Panc1 (cell line): ENCODE measurements at regions not wholly inside any gene's neighbourhood (a gene's known extent, or its start where the extent isn't known, plus 50 kb on each side); places are given as distances from the start of the nearest gene placed in this dataset.
"Not testable (repeated sequence)": the region's sequence is repeated elsewhere in the genome, so short reads cannot be mapped to it uniquely, and the experiment has no call there.

Experiments
- ATAC-seq: fragments of 200-7000 bp; cut with Tn5 transposase; 2 replicates; pipeline ENCODE4 v1.9.1; 2020; ENCODE audit warnings: mild to moderate bottlenecking, moderate library complexity
- BruUV-seq: library from RNA; stranded (reverse); fragments of 400-500 nt; replicated peaks from 2 replicates; lab custom pipeline; 2021; lab: Mats Ljungman, UMichigan
- CTCF ChIA-PET: fragments of 300-600 bp; sonication (Branson Sonifier 250); formaldehyde crosslinking; loops from one replicate; lab custom pipeline; 2022; ENCODE audit warnings: antibody characterized with exemption; lab: Charles Lee
- POLR2A ChIA-PET: fragments of 300-600 bp; sonication (Branson Sonifier 250); formaldehyde crosslinking; loops from one replicate; lab custom pipeline; 2022; ENCODE audit warnings: antibody characterized with exemption; lab: Charles Lee
- DNase-seq: peaks from one replicate; pipeline ENCODE4 v3.0.0-alpha.2; 2010; ENCODE audit warnings: low read depth, low spot score
- H3K27ac ChIP-seq: 2 replicates; pipeline ENCODE4 v1.5.1; 2011; ENCODE audit warnings: mild to moderate bottlenecking, low read length, inconsistent platforms
- H3K27me3 ChIP-seq: fragments of 200-500 bp; sonication (Bioruptor generic); 2 replicates; pipeline ENCODE4 v1.6.0; 2014; ENCODE audit warnings: low read length, inconsistent platforms; ENCODE audit not compliant: control insufficient read depth, insufficient read depth
- H3K36me3 ChIP-seq: fragments of 200-500 bp; sonication (Bioruptor generic); 2 replicates; pipeline ENCODE4 v1.5.1; 2014; ENCODE audit warnings: inconsistent platforms, mild to moderate bottlenecking, low read length, moderate library complexity; ENCODE audit not compliant: control insufficient read depth, insufficient read depth
- H3K4me1 ChIP-seq: 2 replicates; pipeline ENCODE4 v1.5.1; 2011; ENCODE audit warnings: inconsistent platforms, mild to moderate bottlenecking, low read length, moderate library complexity; ENCODE audit not compliant: control insufficient read depth, insufficient read depth
- H3K4me3 ChIP-seq, 2 experiments: 2 replicates each; pipeline ENCODE4 v1.5.1; 2011 to 2012; ENCODE audit warnings: low read depth in 2 of 2, low read length in 2 of 2, mild to moderate bottlenecking in 2 of 2, inconsistent platforms in 1 of 2, moderate library complexity in 1 of 2
- H3K9me3 ChIP-seq: fragments of 200-500 bp; sonication (Bioruptor generic); 2 replicates; pipeline ENCODE4 v1.5.1; 2014; ENCODE audit warnings: low read depth, mild to moderate bottlenecking, inconsistent platforms, low read length, moderate library complexity; ENCODE audit not compliant: control insufficient read depth, insufficient read depth
- CTCF ChIP-seq: fragments of 450-650 bp; IDR thresholded peaks from 2 replicates; pipeline ENCODE4 v1.5.1; 2017; ENCODE audit warnings: mild to moderate bottlenecking
- POLR2AphosphoS5 ChIP-seq: IDR thresholded peaks from 2 replicates; pipeline ENCODE4 v1.6.1; 2012; ENCODE audit warnings: mild to moderate bottlenecking, low read depth, low read length, moderate library complexity
- REST ChIP-seq, 2 experiments: IDR thresholded peaks; 2 replicates each; pipeline ENCODE4 v1.6.1; 2011 to 2012; ENCODE audit warnings: low read depth in 2 of 2, control low read depth in 1 of 2, low read length in 1 of 2, mild to moderate bottlenecking in 1 of 2, moderate library complexity in 1 of 2; ENCODE audit not compliant: insufficient read depth in 1 of 2
- SIN3A ChIP-seq: IDR thresholded peaks from 2 replicates; pipeline ENCODE4 v1.6.1; 2012; ENCODE audit warnings: low read depth, mild to moderate bottlenecking, low read length, moderate library complexity, borderline replicate concordance; ENCODE audit not compliant: insufficient read depth
- TCF7L2 ChIP-seq: IDR thresholded peaks from 2 replicates; pipeline ENCODE4 v1.6.1; 2011; ENCODE audit warnings: mild to moderate bottlenecking, low read depth, low read length, inconsistent platforms
- in situ Hi-C: cut with HindIII; loops from 2 replicates; pipeline ENCODE4 v1.10.0; 2016; ENCODE audit warnings: low sequenced_read_pairs, low pct_unique_long_range_greater_than_20kb
- intact Hi-C: fragments of 100-400 bp; cut with micrococcal nuclease; formaldehyde crosslinking; loops from one replicate; pipeline ENCODE4 v1.10.0; 2022; ENCODE audit not compliant: unreplicated experiment

DNA sequence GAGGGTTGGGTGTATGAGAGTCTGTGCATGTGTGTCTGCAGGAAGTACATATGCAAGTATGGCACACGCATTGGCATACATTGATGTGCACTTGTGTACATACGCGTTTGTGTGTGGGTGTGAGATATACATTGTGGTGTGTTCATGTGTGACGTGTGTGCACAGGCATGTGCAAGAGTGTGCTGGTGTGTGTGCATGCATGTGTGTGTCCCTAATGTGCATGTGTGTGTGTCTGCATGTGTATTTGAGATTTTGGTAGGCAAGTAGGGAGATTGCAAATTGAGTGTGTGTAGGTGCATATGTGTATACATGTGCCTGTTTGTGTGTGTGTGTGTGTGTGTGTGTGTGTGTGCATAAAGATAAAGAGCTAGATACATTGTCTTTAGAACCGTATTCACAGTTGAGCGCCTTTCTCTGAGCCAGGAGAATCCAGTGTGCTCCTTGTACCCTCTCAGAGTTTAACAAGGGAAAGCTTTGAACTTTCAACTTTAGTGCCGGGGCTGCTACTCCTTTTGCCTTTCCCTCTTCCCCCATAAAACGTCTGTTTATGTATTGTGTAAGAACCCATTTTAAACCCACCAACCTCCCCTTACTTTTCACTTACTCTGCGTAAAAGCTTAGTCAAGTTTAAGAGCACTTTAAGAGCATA, 152.4 kb upstream of the CHL1 start:
- in situ Hi-C loops (no loop called here), intact Hi-C loops (no loop called here)
- BruUV-seq, result no TSS peak
- H3K27me3 ChIP-seq, result no peaks in the 10 kb centered on the region
- ChIA-PET CTCF (no interaction called here), POLR2A (no interaction called here)
- DNase-seq (no peak), ATAC-seq (no peak)
- no peaks in the 10 kb centered on the region for H3K9me3 ChIP-seq
- no peaks in the 10 kb centered on the region for H3K4me1 ChIP-seq
- H3K36me3 ChIP-seq, result no peaks in the 10 kb centered on the region
- no peak for TF ChIP-seq REST (IDR thresholded peaks at IDR 0.05; ENCODE audit: insufficient read depth in 1 of 2, low read depth in 2 of 2, low read length in 1 of 2)
- TF ChIP-seq CTCF, result no peak
- no peak for TF ChIP-seq TCF7L2
- TF ChIP-seq SIN3A, result no peak
- TF ChIP-seq POLR2AphosphoS5, result no peak
- H3K27ac ChIP-seq, result no peak overlapping the region
- H3K4me3 ChIP-seq, result no peak overlapping the region

- H3K36me3 ChIP-seq, intact Hi-C loops, ATAC-seq, H3K4me1 ChIP-seq, DNase-seq, H3K27me3 ChIP-seq, H3K9me3 ChIP-seq, in situ Hi-C loops, H3K27ac ChIP-seq, H3K4me3 ChIP-seq, BruUV-seq, POLR2A ChIA-PET, CTCF ChIA-PET: not testable (repeated sequence)
Observed at GRCh38 chr3:44941-45340, 151.6 kb upstream of the CHL1 start.

GRCh38 chr3:46576-46975, 150.0 kb upstream of the CHL1 start:
- CTCF ChIA-PET, result no interaction called here
- no peak for DNase-seq
- BruUV-seq, result no TSS peak

More at GRCh38 chr3:46576-46975, 150.0 kb upstream of the CHL1 start:
- no peaks in the 10 kb centered on the region for H3K27me3 ChIP-seq
- no peak for ATAC-seq
- H3K36me3 ChIP-seq, result no peaks in the 10 kb centered on the region
- no peaks in the 10 kb centered on the region for H3K9me3 ChIP-seq
- intact Hi-C loops (no loop called here), in situ Hi-C loops (no loop called here)
- H3K4me1 ChIP-seq, result no peaks in the 10 kb centered on the region
- POLR2A ChIA-PET, result no interaction called here
- H3K27ac ChIP-seq, result no peak overlapping the region
- H3K4me3 ChIP-seq, result no peak overlapping the region
- no peak for TF ChIP-seq TCF7L2
- TF ChIP-seq SIN3A, result no peak
- TF ChIP-seq REST (IDR thresholded peaks at IDR 0.05; ENCODE audit: insufficient read depth in 1 of 2, low read depth in 2 of 2, low read length in 1 of 2), result no peak
- TF ChIP-seq CTCF, result no peak
- no peak for TF ChIP-seq POLR2AphosphoS5
